ENCODE measurements at regions not wholly inside any gene's neighbourhood (a gene's known extent, or its start where the extent isn't known, plus 50 kb on each side); places are given as distances from the start of the nearest gene placed in this dataset.
"Not testable (repeated sequence)": the region's sequence is repeated elsewhere in the genome, so short reads cannot be mapped to it uniquely, and the experiment has no call there.

DNA sequence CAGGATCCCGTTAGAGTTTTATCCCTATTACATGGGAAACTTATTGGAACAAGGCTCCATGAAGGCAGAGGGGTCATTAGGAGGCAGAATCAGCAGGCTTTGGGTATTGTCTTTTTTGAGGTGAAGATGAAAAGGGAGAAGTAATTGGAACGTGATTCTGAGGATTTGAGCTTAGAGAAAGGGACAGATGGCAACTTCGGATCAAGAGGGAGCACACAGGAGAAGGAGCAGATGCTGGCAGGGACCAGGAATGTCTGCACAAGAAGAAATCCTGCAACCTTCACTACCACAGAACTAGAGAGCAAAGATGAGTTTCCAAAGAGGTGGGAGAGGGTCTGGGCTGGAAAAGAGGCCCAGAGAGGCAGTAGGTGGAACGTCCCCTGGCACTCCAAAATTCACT is 202.8 kb downstream of the RRAGC start:
- Histone ChIP-seq H3K36me3 (ENCODE audit: insufficient read depth, low read length) (no peaks in the 10 kb centered on the region), H3K4me1 (ENCODE audit: control insufficient read depth, insufficient read depth, low read length) (no peaks in the 10 kb centered on the region), H3K9me3 (replicated peaks; ENCODE audit: low read length) (no peaks in the 10 kb centered on the region), H3K4me3 (ENCODE audit: low read length) (no peak overlapping the region), H3K9ac (ENCODE audit: low read depth, low read length) (no peak overlapping the region), H3K4me2 (ENCODE audit: low read length) (no peak overlapping the region), H3K27me3 (ENCODE audit: control insufficient read depth, insufficient read depth, low read length) (no peaks in the 10 kb centered on the region)

DNA sequence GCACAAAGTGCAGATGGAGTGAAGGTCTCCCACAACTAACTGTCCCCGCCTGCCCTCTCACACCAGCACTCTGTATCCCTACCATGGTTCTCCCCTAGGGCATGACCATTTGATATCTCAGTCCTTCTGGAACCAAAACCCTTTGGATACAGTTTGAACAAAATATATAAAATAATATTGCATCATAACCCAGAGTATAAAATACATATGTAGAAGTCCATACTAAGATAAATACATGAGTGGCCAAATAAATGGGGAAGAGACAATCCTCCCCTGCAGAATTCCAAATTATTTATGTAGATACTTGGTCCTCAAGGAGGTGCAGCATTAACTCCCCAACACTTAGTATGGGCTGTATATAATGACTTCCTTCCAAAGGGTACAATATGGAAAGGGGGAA is 207.4 kb downstream of the RRAGC start:
- H3K4me3 ChIP-seq (ENCODE audit: low read length), result no peak overlapping the region

GRCh38 chr1:38651669-38652068 is 207.9 kb downstream of the RRAGC start:
- H3K9me3 ChIP-seq (replicated peaks; ENCODE audit: low read length), result no peaks in the 10 kb centered on the region
- no peaks in the 10 kb centered on the region for H3K4me1 ChIP-seq (ENCODE audit: control insufficient read depth, insufficient read depth, low read length)
- H3K27me3 ChIP-seq (ENCODE audit: control insufficient read depth, insufficient read depth, low read length), result no peaks in the 10 kb centered on the region
- no peaks in the 10 kb centered on the region for H3K36me3 ChIP-seq (ENCODE audit: insufficient read depth, low read length)
- no peak overlapping the region for H3K4me2 ChIP-seq (ENCODE audit: low read length)
- H3K4me3 ChIP-seq (ENCODE audit: low read length), result no peak overlapping the region
- H3K9ac ChIP-seq (ENCODE audit: low read depth, low read length), result no peak overlapping the region

More for the DNA sequence above, 207.4 kb downstream of the RRAGC start:
- Histone ChIP-seq H3K9ac (ENCODE audit: low read depth, low read length) (no peak overlapping the region), H3K36me3 (ENCODE audit: insufficient read depth, low read length) (no peaks in the 10 kb centered on the region), H3K4me2 (ENCODE audit: low read length) (no peak overlapping the region), H3K9me3 (replicated peaks; ENCODE audit: low read length) (no peaks in the 10 kb centered on the region), H3K4me1 (ENCODE audit: control insufficient read depth, insufficient read depth, low read length) (no peaks in the 10 kb centered on the region), H3K27me3 (ENCODE audit: control insufficient read depth, insufficient read depth, low read length) (no peaks in the 10 kb centered on the region)

GRCh38 chr1:38648417-38648816 is 211.2 kb downstream of the RRAGC start:
- Histone ChIP-seq H3K4me2 (ENCODE audit: low read length) (no peak overlapping the region), H3K9ac (ENCODE audit: low read depth, low read length) (no peak overlapping the region), H3K27me3 (ENCODE audit: control insufficient read depth, insufficient read depth, low read length) (no peaks in the 10 kb centered on the region), H3K4me1 (ENCODE audit: control insufficient read depth, insufficient read depth, low read length) (no peaks in the 10 kb centered on the region), H3K4me3 (ENCODE audit: low read length) (no peak overlapping the region), H3K36me3 (ENCODE audit: insufficient read depth, low read length) (no peaks in the 10 kb centered on the region), H3K9me3 (replicated peaks; ENCODE audit: low read length) (no peaks in the 10 kb centered on the region)

DNA sequence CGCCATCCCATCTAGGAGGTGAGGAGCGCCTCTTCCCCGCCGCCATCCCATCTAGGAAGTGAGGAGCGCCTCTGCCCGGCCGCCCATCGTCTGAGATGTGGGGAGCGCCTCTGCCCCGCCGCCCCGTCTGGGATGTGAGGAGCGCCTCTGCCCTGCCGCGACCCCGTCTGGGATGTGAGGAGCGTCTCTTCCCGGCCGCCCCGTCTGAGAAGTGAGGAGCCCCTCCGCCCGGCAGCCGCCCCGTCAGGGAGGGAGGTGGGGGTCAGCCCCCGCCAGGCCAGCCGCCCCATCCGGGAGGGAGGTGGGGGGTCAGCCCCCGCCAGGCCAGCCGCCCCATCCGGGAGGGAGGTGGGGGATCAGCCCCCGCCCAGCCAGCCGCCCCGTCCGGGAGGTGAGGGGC is 212.2 kb downstream of the RRAGC start:
- H3K27me3 ChIP-seq (ENCODE audit: control insufficient read depth, insufficient read depth, low read length); H3K36me3 ChIP-seq (ENCODE audit: insufficient read depth, low read length); H3K4me2 ChIP-seq (ENCODE audit: low read length); H3K9me3 ChIP-seq (replicated peaks; ENCODE audit: low read length); H3K9ac ChIP-seq (ENCODE audit: low read depth, low read length); H3K4me1 ChIP-seq (ENCODE audit: control insufficient read depth, insufficient read depth, low read length); H3K4me3 ChIP-seq (ENCODE audit: low read length): not testable (repeated sequence)

GRCh38 chr1:38644092-38644491 is 215.5 kb downstream of the RRAGC start:
- no peaks in the 10 kb centered on the region for H3K4me1 ChIP-seq (ENCODE audit: control insufficient read depth, insufficient read depth, low read length)
- H3K9me3 ChIP-seq (replicated peaks; ENCODE audit: low read length), result no peaks in the 10 kb centered on the region
- H3K36me3 ChIP-seq (ENCODE audit: insufficient read depth, low read length), result no peaks in the 10 kb centered on the region
- no peak overlapping the region for H3K4me3 ChIP-seq (ENCODE audit: low read length)
- H3K9ac ChIP-seq (ENCODE audit: low read depth, low read length), result no peak overlapping the region
- H3K4me2 ChIP-seq (ENCODE audit: low read length), result no peak overlapping the region
- no peaks in the 10 kb centered on the region for H3K27me3 ChIP-seq (ENCODE audit: control insufficient read depth, insufficient read depth, low read length)

- H3K27me3 ChIP-seq (ENCODE audit: control insufficient read depth, insufficient read depth, low read length), result no peaks in the 10 kb centered on the region
- no peak overlapping the region for H3K4me3 ChIP-seq (ENCODE audit: low read length)
- no peaks in the 10 kb centered on the region for H3K4me1 ChIP-seq (ENCODE audit: control insufficient read depth, insufficient read depth, low read length)
Observed at GRCh38 chr1:38641661-38642060, 217.9 kb downstream of the RRAGC start.

GRCh38 chr1:38640371-38640770 is 219.2 kb downstream of the RRAGC start:
- no peak overlapping the region for H3K4me3 ChIP-seq (ENCODE audit: low read length)
- H3K4me2 ChIP-seq (ENCODE audit: low read length), result no peak overlapping the region
- H3K27me3 ChIP-seq (ENCODE audit: control insufficient read depth, insufficient read depth, low read length), result no peaks in the 10 kb centered on the region
- H3K9ac ChIP-seq (ENCODE audit: low read depth, low read length), result no peak overlapping the region
- no peaks in the 10 kb centered on the region for H3K9me3 ChIP-seq (replicated peaks; ENCODE audit: low read length)
- H3K36me3 ChIP-seq (ENCODE audit: insufficient read depth, low read length), result no peaks in the 10 kb centered on the region
- H3K4me1 ChIP-seq (ENCODE audit: control insufficient read depth, insufficient read depth, low read length), result no peaks in the 10 kb centered on the region

More at GRCh38 chr1:38641661-38642060, 217.9 kb downstream of the RRAGC start:
- Histone ChIP-seq H3K36me3 (ENCODE audit: insufficient read depth, low read length) (no peaks in the 10 kb centered on the region), H3K4me2 (ENCODE audit: low read length) (no peak overlapping the region), H3K9ac (ENCODE audit: low read depth, low read length) (no peak overlapping the region), H3K9me3 (replicated peaks; ENCODE audit: low read length) (no peaks in the 10 kb centered on the region)

DNA sequence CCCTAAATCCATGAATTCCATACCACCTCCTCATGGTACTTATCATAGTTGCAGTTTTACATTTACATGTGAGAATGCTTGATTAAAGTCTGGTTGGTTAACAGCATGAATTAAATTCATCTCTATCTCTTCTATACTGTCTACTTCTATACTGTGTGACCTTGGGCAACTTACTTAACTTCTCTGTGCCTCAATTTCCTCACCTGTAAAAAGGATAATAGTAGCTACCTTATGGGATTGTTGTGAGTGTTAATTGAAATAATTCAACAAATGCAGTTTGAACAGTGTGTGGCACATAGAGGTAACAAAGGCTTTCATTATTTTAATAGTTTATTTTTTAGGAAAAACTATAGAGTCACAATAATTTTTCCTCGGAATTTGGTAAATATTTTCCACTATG is 231.3 kb downstream of the RRAGC start:
- Histone ChIP-seq H3K9me3 (replicated peaks; ENCODE audit: low read length) (no peaks in the 10 kb centered on the region), H3K4me2 (ENCODE audit: low read length) (no peak overlapping the region), H3K4me1 (ENCODE audit: control insufficient read depth, insufficient read depth, low read length) (no peaks in the 10 kb centered on the region), H3K9ac (ENCODE audit: low read depth, low read length) (no peak overlapping the region), H3K36me3 (ENCODE audit: insufficient read depth, low read length) (no peaks in the 10 kb centered on the region), H3K27me3 (ENCODE audit: control insufficient read depth, insufficient read depth, low read length) (no peaks in the 10 kb centered on the region), H3K4me3 (ENCODE audit: low read length) (no peak overlapping the region)

DNA sequence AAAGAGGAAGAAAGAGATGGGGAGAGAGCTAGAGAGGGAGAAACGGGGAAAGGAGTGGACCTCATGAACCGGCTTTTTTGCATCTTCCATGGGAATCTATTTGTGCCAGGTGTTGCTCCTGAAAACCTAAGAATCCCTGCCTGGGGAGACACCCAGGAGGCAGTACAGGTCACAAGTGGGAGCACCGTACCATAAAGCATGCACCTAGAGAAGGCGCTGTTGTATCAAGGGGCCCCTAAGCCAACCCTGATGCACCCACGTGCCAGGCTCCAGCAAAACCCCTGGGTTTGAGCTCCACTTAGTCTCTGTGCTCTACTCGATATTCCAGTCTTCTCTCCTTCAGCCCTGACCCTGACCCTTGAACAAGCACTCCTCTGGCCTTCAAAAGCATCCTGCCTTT is 233.6 kb downstream of the RRAGC start:
- H3K9ac ChIP-seq (ENCODE audit: low read depth, low read length), result no peak overlapping the region
- no peaks in the 10 kb centered on the region for H3K4me1 ChIP-seq (ENCODE audit: control insufficient read depth, insufficient read depth, low read length)
- H3K27me3 ChIP-seq (ENCODE audit: control insufficient read depth, insufficient read depth, low read length), result no peaks in the 10 kb centered on the region
- H3K9me3 ChIP-seq (replicated peaks; ENCODE audit: low read length), result no peaks in the 10 kb centered on the region
- no peak overlapping the region for H3K4me2 ChIP-seq (ENCODE audit: low read length)
- no peaks in the 10 kb centered on the region for H3K36me3 ChIP-seq (ENCODE audit: insufficient read depth, low read length)
- no peak overlapping the region for H3K4me3 ChIP-seq (ENCODE audit: low read length)

DNA sequence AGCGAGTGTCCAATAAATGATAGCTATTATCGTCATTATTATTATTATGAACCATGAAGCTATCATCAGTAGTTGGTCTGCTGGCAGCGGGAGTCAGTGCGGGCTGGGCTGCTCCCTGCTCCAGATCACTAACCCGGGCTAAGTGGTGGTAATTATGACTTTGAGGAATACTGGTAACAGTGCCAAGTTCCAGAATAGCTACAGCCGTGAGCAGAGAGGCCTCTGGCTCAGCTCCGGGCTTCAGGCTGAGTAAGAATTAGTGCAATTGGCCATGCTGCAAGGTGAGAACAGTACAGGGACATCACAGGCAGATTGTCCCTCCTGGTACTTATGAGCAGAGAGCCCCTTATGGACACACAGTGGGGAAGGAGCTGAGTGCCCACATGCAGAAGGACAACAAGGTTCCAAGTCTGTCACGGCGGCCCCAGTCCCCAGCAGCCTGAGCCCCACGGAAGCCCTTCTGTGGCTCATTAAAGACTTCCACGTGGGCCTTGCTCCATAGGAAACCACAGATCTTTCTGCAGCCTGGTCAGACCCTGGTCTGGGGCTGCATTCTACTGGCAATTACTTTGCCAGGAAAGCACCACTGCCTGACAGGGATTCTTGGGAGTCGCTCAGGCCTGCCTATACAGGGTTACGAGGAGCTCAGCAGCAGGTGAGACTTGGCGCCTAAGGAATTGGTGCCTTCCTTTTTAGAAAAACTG is 235.1 kb downstream of the RRAGC start:
- Histone ChIP-seq H3K4me1 (ENCODE audit: control insufficient read depth, insufficient read depth, low read length) (no peaks in the 10 kb centered on the region), H3K4me2 (ENCODE audit: low read length) (no peak overlapping the region), H3K4me3 (ENCODE audit: low read length) (no peak overlapping the region), H3K9me3 (replicated peaks; ENCODE audit: low read length) (no peaks in the 10 kb centered on the region), H3K36me3 (ENCODE audit: insufficient read depth, low read length) (no peaks in the 10 kb centered on the region), H3K9ac (ENCODE audit: low read depth, low read length) (no peak overlapping the region), H3K27me3 (ENCODE audit: control insufficient read depth, insufficient read depth, low read length) (no peaks in the 10 kb centered on the region)

DNA sequence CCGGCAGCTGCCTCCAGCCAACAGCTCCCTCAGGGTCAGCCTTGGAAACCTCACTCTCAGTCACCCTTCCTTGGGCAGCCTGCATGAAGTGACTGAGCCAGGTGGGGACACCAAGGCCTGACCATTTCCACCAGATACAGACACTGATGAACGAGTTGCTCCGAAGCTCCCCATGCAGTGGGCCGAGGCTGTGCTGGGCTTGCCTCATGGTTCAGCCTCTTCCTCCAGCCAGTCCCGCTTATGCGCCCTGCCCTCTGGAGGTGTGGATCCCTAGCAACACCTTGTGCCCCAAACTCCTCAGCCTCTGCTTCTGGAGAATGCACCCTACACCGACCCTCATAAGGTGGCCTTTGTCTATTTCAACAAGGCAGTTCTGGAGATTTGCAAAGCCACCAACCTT is 236.0 kb downstream of the RRAGC start:
- H3K4me1 ChIP-seq (ENCODE audit: control insufficient read depth, insufficient read depth, low read length), result no peaks in the 10 kb centered on the region
- H3K9ac ChIP-seq (ENCODE audit: low read depth, low read length), result no peak overlapping the region
- H3K4me2 ChIP-seq (ENCODE audit: low read length), result no peak overlapping the region
- H3K9me3 ChIP-seq (replicated peaks; ENCODE audit: low read length), result no peaks in the 10 kb centered on the region
- H3K27me3 ChIP-seq (ENCODE audit: control insufficient read depth, insufficient read depth, low read length), result no peaks in the 10 kb centered on the region
- no peak overlapping the region for H3K4me3 ChIP-seq (ENCODE audit: low read length)
- H3K36me3 ChIP-seq (ENCODE audit: insufficient read depth, low read length), result no peaks in the 10 kb centered on the region
